RPMI8226 (cell line): ENCODE measurements at regions not wholly inside any gene's neighbourhood (a gene's known extent, or its start where the extent isn't known, plus 50 kb on each side); places are given as distances from the start of the nearest gene placed in this dataset.
A peak's percentile ranks its signal among the peaks of the same experiment; 100 is the strongest.

ENCODE experiments used
- DNase-seq: peaks from one replicate; pipeline ENCODE4 v3.0.0-alpha.2; 2015

DNA sequence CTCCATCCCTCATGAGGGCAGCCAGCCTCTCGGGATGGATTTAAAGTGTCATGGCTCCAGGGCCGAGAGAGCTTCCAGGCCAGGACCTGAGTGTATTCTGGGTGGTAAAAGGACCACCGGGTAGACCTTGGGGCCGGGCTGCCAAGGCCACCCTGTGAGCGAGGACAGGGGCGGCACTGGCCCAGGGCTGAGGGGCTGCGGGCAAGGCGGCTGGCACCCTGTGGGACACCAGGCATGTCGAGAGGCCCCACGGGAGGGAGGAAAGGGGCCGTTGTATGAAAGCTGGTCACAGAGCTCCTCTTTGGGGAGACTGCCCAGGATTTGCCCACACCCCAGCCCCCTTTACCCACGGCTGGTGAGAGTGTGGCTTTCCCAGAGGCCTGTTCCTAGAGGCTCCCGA lies 92.3 kb upstream of the RTL6 start:
- no peak for DNase-seq

- no peak for DNase-seq
Measured at GRCh38 chr22:44589831-44590230, 91.8 kb upstream of the RTL6 start.

DNA sequence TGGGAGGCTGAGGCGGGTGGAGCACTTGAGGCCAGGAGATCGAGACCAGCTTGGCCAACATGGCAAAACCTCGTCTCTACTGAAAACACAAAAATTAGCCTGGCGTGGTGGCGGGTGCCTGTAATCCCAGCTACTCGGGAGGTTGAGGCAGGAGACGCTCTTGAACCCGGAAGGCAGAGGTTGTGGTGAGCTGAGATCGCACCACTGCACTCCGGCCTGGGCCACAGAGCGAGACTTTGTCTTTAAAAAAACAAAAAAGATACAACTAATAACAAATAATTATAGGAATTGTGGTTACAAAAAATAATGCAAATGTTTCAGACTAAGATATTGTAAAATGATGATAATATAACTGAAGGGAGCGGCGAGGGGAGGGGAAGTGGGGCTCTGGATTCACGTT lies 90.3 kb upstream of the RTL6 start:
- no peak for DNase-seq

DNA sequence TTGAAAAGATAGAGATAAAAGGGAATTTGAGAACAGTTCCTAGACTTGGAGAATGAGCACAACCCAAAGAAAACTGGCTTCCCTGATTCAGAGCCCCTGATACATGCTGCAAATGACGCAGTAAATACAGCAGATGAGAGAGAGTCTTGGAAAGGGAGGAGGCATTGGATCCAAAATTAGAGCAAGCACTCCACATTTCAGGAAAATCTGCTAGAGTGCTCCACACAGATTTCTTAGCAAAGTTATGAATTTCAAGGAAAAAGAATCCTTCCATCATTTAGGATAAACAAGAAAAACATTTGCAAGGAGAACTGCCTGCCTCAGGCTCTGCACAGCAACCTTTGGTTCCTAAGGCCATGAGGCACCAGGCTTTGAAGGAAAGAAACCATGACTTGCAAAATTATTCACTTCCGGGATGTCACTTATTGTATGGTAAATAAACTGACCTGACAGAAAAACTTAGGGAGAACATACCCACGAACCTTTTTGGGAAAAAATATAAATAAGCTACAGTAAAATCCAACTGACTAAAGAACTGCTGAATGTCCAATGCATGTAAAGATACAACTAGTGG lies 89.8 kb upstream of the RTL6 start:
- DNase-seq = peak; percentile 23

GRCh38 chr22:44586999-44587736 lies 89.1 kb upstream of the RTL6 start:
- peak; percentile 73 for DNase-seq

DNA sequence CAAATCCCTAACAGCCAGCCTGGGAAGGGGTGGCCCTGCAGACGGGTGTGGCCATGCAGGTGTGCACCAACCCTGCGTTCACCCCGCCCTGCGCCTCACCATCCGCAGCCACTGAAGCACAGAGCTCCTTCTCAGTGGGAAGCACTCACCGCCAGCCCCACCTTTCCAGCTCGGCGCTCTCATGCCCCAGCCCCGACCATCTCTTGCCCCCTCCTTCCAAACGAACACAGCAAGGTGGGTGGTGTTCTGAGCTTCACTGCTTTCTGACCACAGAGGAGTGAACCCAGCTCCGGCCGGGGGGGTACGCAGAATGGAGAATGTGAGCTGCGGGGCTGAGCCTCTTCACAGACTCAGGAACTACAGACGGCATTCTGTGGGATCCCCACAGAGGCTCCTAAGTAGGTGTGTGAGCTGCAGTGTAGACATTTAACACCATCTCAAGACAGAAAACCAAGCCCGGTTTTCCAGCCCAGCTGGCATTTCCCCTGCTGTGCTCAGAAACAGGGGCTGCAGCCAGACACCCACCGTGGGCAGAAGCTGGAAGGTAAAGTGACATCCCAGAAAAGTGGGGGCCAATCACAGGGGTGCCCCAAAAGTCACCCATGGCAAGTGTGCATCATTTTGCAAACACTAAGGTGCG lies 88.4 kb upstream of the RTL6 start:
- DNase-seq = peak; percentile 46

GRCh38 chr22:44585559-44586350 lies 87.7 kb upstream of the RTL6 start:
- no peak for DNase-seq

DNA sequence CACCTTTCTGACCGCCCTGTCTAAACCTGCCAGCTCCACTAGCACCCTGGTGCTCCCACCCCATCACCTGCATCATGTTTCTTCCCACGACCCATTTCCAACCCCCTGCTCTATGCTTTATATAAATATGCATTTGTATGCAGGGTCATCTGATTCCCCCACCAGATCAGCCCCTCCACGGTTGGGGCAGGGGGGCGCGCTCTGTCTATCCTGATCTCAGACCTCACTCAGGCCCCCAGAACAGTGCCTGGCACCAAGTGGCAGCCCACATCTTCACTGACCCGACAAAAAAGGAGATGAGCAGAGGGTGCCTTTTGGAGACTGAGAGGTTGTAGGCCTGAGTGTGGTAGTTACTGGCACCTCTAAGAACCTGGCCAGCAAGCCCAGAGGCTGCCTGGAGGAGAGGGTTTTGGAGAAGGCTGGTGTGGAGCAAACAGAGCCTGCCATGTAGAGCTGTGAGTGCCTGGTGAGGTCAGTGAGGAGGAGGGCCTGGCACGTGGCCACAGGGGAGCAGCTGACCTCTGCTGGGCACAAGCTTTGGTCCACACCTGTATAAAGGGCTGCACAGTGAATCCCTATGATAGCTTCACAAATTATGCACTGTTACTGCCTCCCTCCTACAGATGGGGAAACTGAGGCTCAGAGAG lies 86.3 kb upstream of the RTL6 start:
- DNase-seq = no peak

DNA sequence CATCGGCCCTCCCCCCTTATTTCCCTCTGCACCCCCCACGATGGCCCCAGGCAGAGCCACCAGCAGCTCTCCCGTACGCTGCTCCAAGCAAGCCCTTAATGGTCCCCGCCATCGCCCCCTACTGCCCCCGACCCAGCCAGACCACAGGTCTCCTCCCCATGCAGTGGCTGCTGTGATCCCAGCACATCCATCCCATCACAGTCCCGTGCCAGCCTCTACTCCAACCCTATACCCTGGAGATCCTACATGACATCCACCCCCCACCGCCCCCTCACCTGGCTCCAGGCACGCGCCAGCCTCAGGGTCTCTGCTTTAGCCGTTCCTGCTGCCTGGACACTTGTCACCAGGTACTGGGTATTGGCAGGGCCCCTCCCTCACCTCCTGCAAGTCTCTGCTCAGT lies 85.8 kb upstream of the RTL6 start:
- no peak for DNase-seq

DNA sequence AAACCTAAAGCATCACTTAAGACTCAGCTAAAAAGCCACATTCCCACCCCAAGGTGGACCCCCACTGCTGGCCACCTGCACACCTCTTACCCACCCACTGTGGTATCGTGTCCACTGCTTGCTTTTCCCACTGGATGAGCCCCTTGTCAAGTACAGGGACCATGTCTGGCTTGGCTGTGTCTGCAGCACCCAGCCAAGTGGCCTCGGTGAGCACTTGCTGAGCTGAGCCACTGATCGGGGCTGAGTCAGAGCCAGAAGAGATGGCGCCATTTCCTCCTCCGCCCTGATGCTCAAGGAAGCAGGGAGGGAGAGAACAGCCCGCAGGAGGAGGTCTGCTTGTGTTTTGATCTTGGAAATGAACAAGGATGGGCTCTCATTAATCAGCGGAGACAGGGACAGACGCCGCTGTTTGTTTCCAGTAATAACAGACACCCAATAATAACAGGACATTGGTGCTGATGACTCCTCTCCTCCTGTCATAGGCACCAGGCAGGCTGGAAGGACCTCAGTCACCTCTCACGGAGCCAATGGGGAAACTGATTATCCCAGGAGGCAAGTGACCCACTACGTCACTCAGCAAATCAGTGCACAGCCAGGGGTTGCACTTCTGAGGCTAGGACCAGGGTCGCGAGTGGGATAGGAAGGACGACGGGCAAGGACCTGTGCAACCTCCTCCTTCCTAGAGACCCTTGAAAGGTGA lies 85.2 kb upstream of the RTL6 start:
- DNase-seq = no peak

- DNase-seq = no peak
Measured at GRCh38 chr22:44582016-44582415, 84.0 kb upstream of the RTL6 start.

- DNase-seq = no peak
Measured at GRCh38 chr22:44581096-44581435, 83.0 kb upstream of the RTL6 start.

GRCh38 chr22:44580176-44581095 lies 82.4 kb upstream of the RTL6 start:
- DNase-seq = no peak

DNA sequence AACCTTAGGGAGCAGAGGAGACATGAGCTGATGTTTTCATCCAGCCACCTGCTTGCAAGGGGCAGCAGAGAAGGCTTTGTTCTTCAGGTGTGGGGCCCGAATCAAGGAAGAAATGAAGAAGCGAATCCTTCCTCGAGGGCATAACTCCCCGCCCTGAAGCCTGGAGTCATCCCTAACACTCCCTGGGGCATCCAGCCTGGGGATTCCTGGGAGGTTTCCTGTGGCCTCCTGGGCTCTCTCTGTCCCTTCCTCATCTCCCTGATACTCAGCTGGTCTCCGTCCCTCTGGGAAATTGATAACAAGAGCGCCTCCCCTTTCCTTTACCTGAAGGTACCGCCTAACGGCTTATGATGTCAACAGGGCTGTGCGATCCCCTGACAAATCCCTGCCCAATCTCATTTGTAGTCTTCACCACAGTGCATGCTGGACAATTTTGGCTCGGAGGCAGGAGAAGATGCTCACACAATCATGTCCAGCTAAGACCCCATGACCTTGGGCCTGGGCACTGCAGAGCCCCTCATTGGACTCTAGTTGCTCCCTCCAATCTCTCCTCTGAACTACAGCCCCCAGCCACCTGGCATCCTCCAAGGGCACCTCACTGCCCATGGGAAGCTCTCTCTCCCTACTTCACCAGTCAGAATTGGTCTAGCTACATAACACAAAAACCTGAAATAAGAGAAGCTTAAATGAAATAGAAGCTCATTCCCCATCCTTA lies 80.6 kb upstream of the RTL6 start:
- DNase-seq = no peak

- no peak for DNase-seq
Measured at GRCh38 chr22:44578110-44578457, 80.1 kb upstream of the RTL6 start.

GRCh38 chr22:44577391-44578109 lies 79.5 kb upstream of the RTL6 start:
- DNase-seq = no peak

GRCh38 chr22:44576311-44577260 lies 78.6 kb upstream of the RTL6 start:
- no peak for DNase-seq

- peak; percentile 18 for DNase-seq
Measured at GRCh38 chr22:44575381-44576268, 77.6 kb upstream of the RTL6 start.
